ENCODE measurements at regions not wholly inside any gene's neighbourhood (a gene's known extent, or its start where the extent isn't known, plus 50 kb on each side); places are given as distances from the start of the nearest gene placed in this dataset.
A peak's percentile ranks its signal among the peaks of the same experiment; 100 is the strongest.

GRCh38 chr6:1542764-1543163 lies 67.0 kb upstream of the FOXC1 start:
- no peaks in the 10 kb centered on the region for H3K4me1 Mint-ChIP-seq
- peaks cover 13% of the 10 kb centered on the region for H3K9me3 Mint-ChIP-seq
- ATAC-seq, result no peak
- no peak overlapping the region for H3K27ac Mint-ChIP-seq
- H3K4me3 Mint-ChIP-seq, result no peak overlapping the region
- H3K36me3 Mint-ChIP-seq, result no peaks in the 10 kb centered on the region
- H3K27me3 Mint-ChIP-seq, result peaks cover 37% of the 10 kb centered on the region

GRCh38 chr6:1544000-1544399 lies 65.7 kb upstream of the FOXC1 start:
- ATAC-seq, result no peak
- Mint-ChIP-seq H3K36me3 (no peaks in the 10 kb centered on the region), H3K4me3 (no peak overlapping the region), H3K27ac (no peak overlapping the region), H3K4me1 (no peaks in the 10 kb centered on the region), H3K9me3 (peaks cover 13% of the 10 kb centered on the region), H3K27me3 (peaks cover 40% of the 10 kb centered on the region)

GRCh38 chr6:1544603-1545002 lies 65.1 kb upstream of the FOXC1 start:
- H3K9me3 Mint-ChIP-seq, result peaks cover 13% of the 10 kb centered on the region
- peaks cover 40% of the 10 kb centered on the region for H3K27me3 Mint-ChIP-seq
- no peaks in the 10 kb centered on the region for H3K36me3 Mint-ChIP-seq
- no peak for ATAC-seq
- no peak overlapping the region for H3K27ac Mint-ChIP-seq
- H3K4me3 Mint-ChIP-seq, result no peak overlapping the region
- no peaks in the 10 kb centered on the region for H3K4me1 Mint-ChIP-seq

GRCh38 chr6:1545654-1546053 lies 64.1 kb upstream of the FOXC1 start:
- Mint-ChIP-seq H3K4me3 (no peak overlapping the region), H3K9me3 (peaks cover 13% of the 10 kb centered on the region), H3K36me3 (no peaks in the 10 kb centered on the region), H3K4me1 (no peaks in the 10 kb centered on the region), H3K27ac (no peak overlapping the region), H3K27me3 (peaks cover 40% of the 10 kb centered on the region)
- no peak for ATAC-seq

- Mint-ChIP-seq H3K27ac (no peak overlapping the region), H3K4me3 (no peak overlapping the region), H3K27me3 (peaks cover 28% of the 10 kb centered on the region), H3K9me3 (peaks cover 12% of the 10 kb centered on the region), H3K36me3 (no peaks in the 10 kb centered on the region), H3K4me1 (no peaks in the 10 kb centered on the region)
- ATAC-seq, result no peak
These were observed 61.9 kb upstream of the FOXC1 start for GRCh38 chr6:1547785-1548184.

- ATAC-seq, result no peak
- H3K27ac Mint-ChIP-seq, result no peak overlapping the region
- no peaks in the 10 kb centered on the region for H3K36me3 Mint-ChIP-seq
- H3K9me3 Mint-ChIP-seq, result peaks cover 6% of the 10 kb centered on the region
- peaks cover 33% of the 10 kb centered on the region for H3K27me3 Mint-ChIP-seq
- H3K4me1 Mint-ChIP-seq, result peaks cover 9% of the 10 kb centered on the region
- H3K4me3 Mint-ChIP-seq, result no peak overlapping the region
These were observed 58.5 kb upstream of the FOXC1 start for GRCh38 chr6:1551249-1551648.

GRCh38 chr6:1552296-1552761 lies 57.4 kb upstream of the FOXC1 start:
- peaks cover 43% of the 10 kb centered on the region for H3K27me3 Mint-ChIP-seq
- no peak for ATAC-seq
- no peak overlapping the region for H3K27ac Mint-ChIP-seq
- peaks cover 6% of the 10 kb centered on the region for H3K9me3 Mint-ChIP-seq
- no peak overlapping the region for H3K4me3 Mint-ChIP-seq
- H3K36me3 Mint-ChIP-seq, result no peaks in the 10 kb centered on the region
- H3K4me1 Mint-ChIP-seq, result peaks cover 9% of the 10 kb centered on the region

- ATAC-seq, result no peak
- Mint-ChIP-seq H3K4me3 (no peak overlapping the region), H3K27ac (no peak overlapping the region), H3K27me3 (peaks cover 38% of the 10 kb centered on the region), H3K9me3 (peaks cover 6% of the 10 kb centered on the region), H3K4me1 (peaks cover 9% of the 10 kb centered on the region), H3K36me3 (no peaks in the 10 kb centered on the region)
These were observed 56.1 kb upstream of the FOXC1 start for GRCh38 chr6:1553562-1554083.

- Mint-ChIP-seq H3K27me3 (peaks cover 38% of the 10 kb centered on the region), H3K4me3 (no peak overlapping the region), H3K36me3 (no peaks in the 10 kb centered on the region), H3K4me1 (peaks cover 9% of the 10 kb centered on the region), H3K27ac (no peak overlapping the region), H3K9me3 (peaks cover 6% of the 10 kb centered on the region)
- no peak for ATAC-seq
These were observed 55.6 kb upstream of the FOXC1 start for GRCh38 chr6:1554141-1554475.

- Mint-ChIP-seq H3K27me3 (peaks cover 38% of the 10 kb centered on the region), H3K9me3 (peaks cover 6% of the 10 kb centered on the region), H3K36me3 (no peaks in the 10 kb centered on the region), H3K4me3 (peak overlapping the region; percentile 75), H3K27ac (peak overlapping the region; percentile 28), H3K4me1 (peaks cover 9% of the 10 kb centered on the region)
- peak; percentile 75 for ATAC-seq
These were observed 55.0 kb upstream of the FOXC1 start for GRCh38 chr6:1554476-1555310.

- Mint-ChIP-seq H3K27me3 (peaks cover 54% of the 10 kb centered on the region), H3K4me1 (peaks cover 9% of the 10 kb centered on the region), H3K4me3 (no peak overlapping the region), H3K36me3 (no peaks in the 10 kb centered on the region), H3K9me3 (peaks cover 4% of the 10 kb centered on the region), H3K27ac (no peak overlapping the region)
- ATAC-seq, result no peak
These were observed 51.3 kb upstream of the FOXC1 start for GRCh38 chr6:1558388-1558787.
